HEK293T (cell line): ENCODE measurements at regions not wholly inside any gene's neighbourhood (a gene's known extent, or its start where the extent isn't known, plus 50 kb on each side); places are given as distances from the start of the nearest gene placed in this dataset.

ENCODE experiments used
- BHLHE40 ChIP-seq: fragments of 450-650 bp; IDR thresholded peaks from 2 replicates; pipeline ENCODE4 v1.6.1; 2016; ENCODE audit warnings: mild to moderate bottlenecking, moderate library complexity, borderline replicate concordance
- CTBP1 ChIP-seq: fragments of 450-650 bp; IDR thresholded peaks from 2 replicates; pipeline ENCODE4 v1.6.1; 2016; ENCODE audit warnings: borderline replicate concordance
- ELF4 ChIP-seq: fragments of 450-650 bp; IDR thresholded peaks from 2 replicates; pipeline ENCODE4 v1.6.1; 2017; ENCODE audit warnings: antibody characterized with exemption
- FOXA1 ChIP-seq: fragments of 450-650 bp; IDR thresholded peaks from 2 replicates; pipeline ENCODE4 v1.6.1; 2016; ENCODE audit warnings: mild to moderate bottlenecking
- FOXK2 ChIP-seq: fragments of 450-650 bp; IDR thresholded peaks from 2 replicates; pipeline ENCODE4 v1.6.1; 2016; ENCODE audit warnings: mild to moderate bottlenecking
- FOXM1 ChIP-seq: fragments of 450-650 bp; IDR thresholded peaks from 2 replicates; pipeline ENCODE4 v1.6.1; 2017; ENCODE audit warnings: mild to moderate bottlenecking, borderline replicate concordance
- HDGF ChIP-seq: fragments of 450-650 bp; IDR thresholded peaks from 2 replicates; pipeline ENCODE4 v1.6.1; 2017; ENCODE audit warnings: antibody characterized with exemption, borderline replicate concordance
- L3MBTL2 ChIP-seq: fragments of 450-650 bp; conservative IDR thresholded peaks from 2 replicates; pipeline ENCODE4 v1.6.1; 2016; ENCODE audit warnings: mild to moderate bottlenecking
- LEF1 ChIP-seq: fragments of 450-650 bp; IDR thresholded peaks from 2 replicates; pipeline ENCODE4 v1.6.1; 2017; ENCODE audit warnings: mild to moderate bottlenecking, borderline replicate concordance
- NFRKB ChIP-seq: fragments of 450-650 bp; IDR thresholded peaks from 2 replicates; pipeline ENCODE4 v1.6.1; 2016; ENCODE audit warnings: mild to moderate bottlenecking, moderate library complexity
- SP1 ChIP-seq: fragments of 450-650 bp; IDR thresholded peaks from 2 replicates; pipeline ENCODE4 v1.6.1; 2017
- SUZ12 ChIP-seq: fragments of 450-650 bp; IDR thresholded peaks from 2 replicates; pipeline ENCODE4 v1.6.1; 2016; ENCODE audit warnings: mild to moderate bottlenecking

GRCh38 chr15:93378558-93378957 lies 289.5 kb upstream of the RGMA start:
- TF ChIP-seq ELF4 = no peak
- no peak for TF ChIP-seq LEF1
- TF ChIP-seq FOXA1 = no peak
- no peak for TF ChIP-seq NFRKB
- TF ChIP-seq FOXM1 = no peak
- no peak for TF ChIP-seq HDGF
- TF ChIP-seq SP1 = no peak
- TF ChIP-seq FOXK2 = no peak
- TF ChIP-seq L3MBTL2 = no peak
- TF ChIP-seq CTBP1 = no peak
- no peak for TF ChIP-seq BHLHE40
- TF ChIP-seq SUZ12 = no peak
